AG04450 (cell line): ENCODE measurements at regions not wholly inside any gene's neighbourhood (a gene's known extent, or its start where the extent isn't known, plus 50 kb on each side); places are given as distances from the start of the nearest gene placed in this dataset.
"Not testable (repeated sequence)": the region's sequence is repeated elsewhere in the genome, so short reads cannot be mapped to it uniquely, and the experiment has no call there.

Experiments used
- CTCF ChIA-PET: fragments of 300-600, 350-600 bp; formaldehyde crosslinking; extraction: SDS; loops from one replicate; lab custom pipeline; 2022; ENCODE audit warnings: antibody characterized with exemption, inconsistent platforms; lab: Charles Lee
- POLR2A ChIA-PET: fragments of 350-600 bp; formaldehyde crosslinking; extraction: SDS; loops from one replicate; lab custom pipeline; 2021; ENCODE audit warnings: antibody characterized with exemption, inconsistent platforms; lab: Yijun Ruan, JAX
- DNase-seq: peaks from one replicate; pipeline ENCODE4 v3.0.0-alpha.2; 2011; ENCODE audit warnings: low read depth, low spot score
- H3K27ac ChIP-seq: one replicate; pipeline ENCODE4 v1.5.1; 2012; ENCODE audit warnings: low read depth, low read length, control low read depth
- H3K27me3 ChIP-seq: one replicate; pipeline ENCODE4 v1.6.0; 2012; ENCODE audit warnings: low read length; ENCODE audit not compliant: control insufficient read depth, insufficient read depth
- H3K4me3 ChIP-seq: 2 replicates; pipeline ENCODE4 v1.5.1; 2011; ENCODE audit warnings: mild to moderate bottlenecking, low read depth, low read length, control low read depth
- H3K9me3 ChIP-seq: 2 replicates; pipeline ENCODE4 v1.5.1; 2012; ENCODE audit warnings: low read length; ENCODE audit not compliant: control insufficient read depth, insufficient read depth
- CTCF ChIP-seq: IDR thresholded peaks from 2 replicates; pipeline ENCODE4 v1.5.1; 2011; ENCODE audit warnings: low read depth, low read length, control low read depth, inconsistent platforms

GRCh38 chr2:82781176-82781915 lies 1677.7 kb downstream of the SUCLG1 start:
- Histone ChIP-seq H3K27ac (no peak overlapping the region), H3K27me3 (no peaks in the 10 kb centered on the region), H3K9me3 (no peaks in the 10 kb centered on the region), H3K4me3 (no peak overlapping the region)
- TF ChIP-seq CTCF: no peak
- DNase-seq: no peak
- ChIA-PET POLR2A (no interaction called here), CTCF (no interaction called here)

- Histone ChIP-seq H3K27ac (no peak overlapping the region), H3K4me3 (no peak overlapping the region), H3K27me3 (no peaks in the 10 kb centered on the region), H3K9me3 (no peaks in the 10 kb centered on the region)
- no peak for DNase-seq
- TF ChIP-seq CTCF: no peak
- ChIA-PET POLR2A (no interaction called here), CTCF (no interaction called here)
Observed at GRCh38 chr2:82780050-82780449, 1679.0 kb downstream of the SUCLG1 start.

- CTCF ChIA-PET: no interaction called here
- Histone ChIP-seq H3K27ac (no peak overlapping the region), H3K27me3 (no peaks in the 10 kb centered on the region), H3K4me3 (no peak overlapping the region), H3K9me3 (no peaks in the 10 kb centered on the region)
- TF ChIP-seq CTCF: no peak
- no peak for DNase-seq
- POLR2A ChIA-PET: no interaction called here
Observed at GRCh38 chr2:82752396-82752795, 1706.7 kb downstream of the SUCLG1 start.

- POLR2A ChIA-PET: no interaction called here
- H3K9me3 ChIP-seq: no peaks in the 10 kb centered on the region
- H3K27me3 ChIP-seq: no peaks in the 10 kb centered on the region
- CTCF ChIA-PET: interaction anchor here (1.0 kb wide), 1 partner anchor 447 kb away, joined by 3 read pairs; no protein-coding TSS in a partner anchor
- H3K27ac ChIP-seq: no peak overlapping the region
- no peak overlapping the region for H3K4me3 ChIP-seq
- DNase-seq: no peak
- TF ChIP-seq CTCF: no peak
Observed at GRCh38 chr2:82748653-82749052, 1710.4 kb downstream of the SUCLG1 start.

GRCh38 chr2:82740527-82740926 lies 1718.6 kb downstream of the SUCLG1 start:
- H3K27me3 ChIP-seq: no peaks in the 10 kb centered on the region
- ChIA-PET POLR2A (no interaction called here), CTCF (no interaction called here)
- no peak overlapping the region for H3K27ac ChIP-seq
- DNase-seq: no peak
- H3K9me3 ChIP-seq: no peaks in the 10 kb centered on the region
- TF ChIP-seq CTCF: no peak
- H3K4me3 ChIP-seq: no peak overlapping the region

- DNase-seq, H3K9me3 ChIP-seq, CTCF ChIA-PET, POLR2A ChIA-PET, H3K27me3 ChIP-seq, H3K4me3 ChIP-seq, H3K27ac ChIP-seq: not testable (repeated sequence)
Observed at GRCh38 chr2:82737965-82738364, 1721.1 kb downstream of the SUCLG1 start.
